ENCODE measurements at regions not wholly inside any gene's neighbourhood (a gene's known extent, or its start where the extent isn't known, plus 50 kb on each side); places are given as distances from the start of the nearest gene placed in this dataset.
"Not testable (repeated sequence)": the region's sequence is repeated elsewhere in the genome, so short reads cannot be mapped to it uniquely, and the experiment has no call there.

DNA sequence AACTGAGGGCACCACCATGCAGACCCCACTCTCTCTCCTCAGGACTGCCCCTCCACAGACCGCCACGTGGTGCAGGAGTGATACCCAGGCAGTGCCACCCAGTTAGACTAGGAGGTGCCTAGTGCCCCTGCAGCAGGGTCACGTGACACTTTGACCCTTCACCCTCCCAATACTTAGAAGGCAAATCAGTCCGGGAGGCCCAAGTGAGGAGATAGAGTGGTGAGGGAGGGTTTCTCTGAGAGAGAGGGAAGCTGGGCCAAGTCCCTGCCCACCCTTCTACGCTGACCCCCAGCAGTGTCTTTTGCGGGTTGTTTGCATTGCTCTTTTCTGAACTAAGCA lies 84.6 kb downstream of the BUD13 start:
- TF ChIP-seq ZNF274 (IDR thresholded peaks at IDR 0.05; ENCODE audit: low read depth, low read length), result no peak
- H3K4me3 ChIP-seq (ENCODE audit: low read length), result no peak overlapping the region

- H3K4me3 ChIP-seq (ENCODE audit: low read length), result no peak overlapping the region
- TF ChIP-seq ZNF274 (IDR thresholded peaks at IDR 0.05; ENCODE audit: low read depth, low read length), result no peak
Measured at GRCh38 chr11:116687458-116688201, 85.2 kb downstream of the BUD13 start.

DNA sequence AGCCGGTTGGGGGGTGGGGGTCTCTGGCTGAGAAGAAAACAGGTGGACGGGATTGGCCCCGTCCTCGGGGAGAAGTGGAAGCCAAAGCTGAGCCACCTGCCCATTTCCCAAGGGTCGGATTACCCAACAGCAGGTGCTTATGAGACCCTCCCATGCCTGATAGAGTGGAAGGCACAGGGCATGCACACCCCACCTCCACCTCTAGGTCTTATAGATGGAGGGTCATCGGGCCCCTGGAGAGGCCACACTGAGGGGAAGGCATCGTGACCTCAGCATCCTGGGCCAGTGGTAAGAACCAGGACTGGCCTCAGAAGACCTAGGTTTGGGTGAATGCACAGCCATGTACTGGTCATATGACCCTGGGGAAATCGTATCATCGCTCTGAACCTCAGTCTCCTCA lies 85.9 kb downstream of the BUD13 start:
- H3K4me3 ChIP-seq (ENCODE audit: low read length), result no peak overlapping the region
- TF ChIP-seq ZNF274 (IDR thresholded peaks at IDR 0.05; ENCODE audit: low read depth, low read length), result no peak

DNA sequence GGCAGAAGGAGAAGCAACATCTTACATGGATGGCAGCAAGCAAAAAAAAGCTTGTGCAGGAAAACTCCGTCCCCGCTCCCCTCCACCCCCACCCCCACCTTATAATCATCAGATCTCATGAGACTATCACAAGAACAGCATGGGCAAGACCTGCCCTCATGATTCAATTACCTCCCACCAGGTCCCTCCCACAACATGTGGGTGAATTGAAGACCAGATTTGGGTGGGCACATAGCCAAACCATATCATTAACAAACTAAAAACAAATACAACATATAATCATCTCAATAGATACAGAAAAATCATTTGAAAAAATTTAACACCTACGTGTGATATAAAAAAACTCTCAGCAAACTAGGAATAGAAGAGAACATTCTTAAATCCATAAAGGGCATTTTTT lies 88.8 kb downstream of the BUD13 start:
- H3K4me3 ChIP-seq (ENCODE audit: low read length), result no peak overlapping the region
- TF ChIP-seq ZNF274 (IDR thresholded peaks at IDR 0.05; ENCODE audit: low read depth, low read length), result no peak

- TF ChIP-seq ZNF274 (IDR thresholded peaks at IDR 0.05; ENCODE audit: low read depth, low read length), result no peak
Measured at GRCh38 chr11:116680349-116681125, 92.2 kb downstream of the BUD13 start.

GRCh38 chr11:116678887-116679286 lies 93.9 kb downstream of the BUD13 start:
- TF ChIP-seq ZNF274 (IDR thresholded peaks at IDR 0.05; ENCODE audit: low read depth, low read length), result no peak
- no peak overlapping the region for H3K4me3 ChIP-seq (ENCODE audit: low read length)

More at GRCh38 chr11:116680349-116681125, 92.2 kb downstream of the BUD13 start:
- no peak overlapping the region for H3K4me3 ChIP-seq (ENCODE audit: low read length)

GRCh38 chr11:116667318-116667717 lies 105.5 kb downstream of the BUD13 start:
- H3K4me3 ChIP-seq (ENCODE audit: low read length), result not testable (repeated sequence)

GRCh38 chr11:116666673-116667249 lies 106.0 kb downstream of the BUD13 start:
- H3K4me3 ChIP-seq (ENCODE audit: low read length), result not testable (repeated sequence)

DNA sequence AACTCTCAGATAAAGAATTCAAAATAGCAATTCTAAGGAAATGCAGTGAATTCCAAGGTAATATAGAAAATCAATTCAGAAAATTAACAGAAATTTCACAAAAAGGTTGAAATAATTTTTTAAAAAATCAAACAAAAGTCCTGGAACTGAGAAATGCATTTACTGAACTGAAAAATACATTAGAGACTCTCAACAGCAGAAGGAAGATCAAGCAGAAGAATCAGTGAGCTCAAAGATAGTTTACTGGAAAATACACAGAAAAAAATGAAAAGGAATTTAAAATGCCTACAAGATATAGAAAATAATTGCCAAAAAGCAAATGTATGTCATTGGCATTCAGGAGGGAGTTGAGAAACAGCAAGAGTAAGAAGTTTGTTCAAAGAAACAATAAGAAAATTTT lies 107.3 kb downstream of the BUD13 start:
- no peak overlapping the region for H3K4me3 ChIP-seq (ENCODE audit: low read length)

GRCh38 chr11:116661056-116661455 lies 111.7 kb downstream of the BUD13 start:
- no peak for TF ChIP-seq ZNF274 (IDR thresholded peaks at IDR 0.05; ENCODE audit: low read depth, low read length)
- no peak overlapping the region for H3K4me3 ChIP-seq (ENCODE audit: low read length)

More for the DNA sequence above, 107.3 kb downstream of the BUD13 start:
- no peak for TF ChIP-seq ZNF274 (IDR thresholded peaks at IDR 0.05; ENCODE audit: low read depth, low read length)

DNA sequence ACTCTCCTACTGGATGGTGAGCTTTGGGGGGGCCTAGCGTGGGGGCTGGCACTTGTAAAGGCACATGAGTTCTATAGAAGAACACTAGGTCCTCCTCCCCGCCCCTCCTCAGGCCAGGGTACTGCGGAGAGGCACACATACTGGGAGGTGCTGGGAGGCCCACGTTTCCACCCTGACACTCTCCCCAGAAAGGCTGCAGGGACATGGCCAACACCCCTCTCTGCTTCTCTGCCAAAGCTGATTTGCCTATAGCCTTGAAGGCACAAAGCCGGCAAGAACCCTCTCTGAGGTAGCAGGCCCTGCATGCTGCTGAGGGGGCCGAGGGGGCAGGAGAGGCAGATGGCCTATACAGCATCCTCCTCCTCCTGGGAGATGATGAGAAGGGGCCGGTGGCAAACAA lies 112.8 kb downstream of the BUD13 start:
- TF ChIP-seq ZNF274 (IDR thresholded peaks at IDR 0.05; ENCODE audit: low read depth, low read length), result no peak
- no peak overlapping the region for H3K4me3 ChIP-seq (ENCODE audit: low read length)

DNA sequence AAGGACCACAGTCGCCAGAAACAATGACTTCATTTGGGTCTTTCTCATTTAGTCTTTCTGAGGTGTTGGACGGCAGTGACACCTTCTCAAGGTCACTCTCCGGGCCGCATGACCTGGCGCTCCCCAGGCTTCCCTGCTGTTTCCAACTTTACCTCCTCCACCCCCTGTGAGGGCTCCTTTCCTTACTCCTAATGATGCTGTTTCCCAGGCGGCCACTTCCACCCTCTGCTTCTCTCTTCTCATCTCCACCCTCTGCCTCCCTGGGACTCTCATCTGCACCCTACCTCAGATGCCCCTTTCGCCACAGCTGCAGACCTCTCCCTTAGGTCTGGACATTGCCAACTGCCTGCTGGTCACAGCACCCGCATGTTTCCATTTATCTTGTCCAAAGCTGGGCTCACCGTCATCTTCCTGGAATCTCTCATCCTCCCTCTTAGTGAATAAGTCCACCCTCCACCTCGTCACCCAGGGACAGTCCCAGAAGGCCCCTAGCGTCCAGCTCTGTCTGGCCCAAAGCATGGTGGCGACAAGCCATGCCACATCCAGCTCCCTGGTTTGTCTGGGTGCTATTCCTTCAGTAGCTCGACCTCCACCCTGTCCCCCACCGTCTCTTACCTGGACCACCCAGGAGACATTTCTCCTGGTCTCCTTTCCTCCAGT lies 113.8 kb downstream of the BUD13 start:
- no peak for TF ChIP-seq ZNF274 (IDR thresholded peaks at IDR 0.05; ENCODE audit: low read depth, low read length)
- H3K4me3 ChIP-seq (ENCODE audit: low read length), result no peak overlapping the region

DNA sequence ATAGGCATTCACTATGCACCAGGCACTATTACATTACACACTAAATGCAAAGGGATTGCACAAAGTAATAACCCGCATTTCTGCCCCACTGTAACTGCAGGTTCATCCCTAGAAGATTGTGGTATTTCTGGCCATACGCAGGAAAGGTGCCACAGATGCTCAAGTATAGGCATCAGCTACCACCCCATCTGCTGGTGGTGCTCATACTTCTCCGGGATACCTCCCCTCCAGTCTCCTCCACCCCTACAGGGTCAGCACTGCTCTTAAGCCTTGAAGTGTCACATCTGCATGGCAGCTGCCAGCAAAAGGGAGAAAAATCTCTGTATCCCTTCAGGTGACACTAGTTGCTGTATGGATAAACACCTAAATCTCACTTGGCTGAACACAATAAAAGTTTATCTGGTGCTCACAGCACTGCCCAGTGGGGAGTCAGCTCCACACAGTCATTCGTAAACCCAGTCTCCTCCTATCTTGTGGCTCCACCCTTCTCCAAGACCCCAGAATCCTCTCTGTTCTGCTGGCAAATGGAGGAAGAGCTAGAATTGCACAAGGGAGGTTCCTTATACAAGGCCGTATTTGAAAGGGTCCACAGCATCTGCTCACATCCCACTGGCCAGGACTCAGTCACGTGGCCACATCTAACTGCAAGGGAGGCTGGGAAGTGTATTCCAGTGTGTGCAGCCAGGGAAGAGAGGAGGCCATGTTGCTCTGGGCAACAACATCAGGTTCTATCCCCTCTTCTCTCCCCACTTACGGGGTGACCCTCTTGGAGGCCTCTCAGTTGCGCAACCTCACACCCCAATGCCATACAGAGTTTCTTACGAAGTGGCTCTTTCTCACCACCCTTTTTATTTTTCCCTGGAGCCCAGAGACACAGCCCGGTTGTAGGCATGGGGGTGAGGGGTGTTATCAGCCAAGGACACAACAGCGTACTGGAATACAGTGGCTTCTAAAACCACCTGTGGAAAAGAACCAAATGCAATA lies 114.7 kb downstream of the BUD13 start:
- no peak overlapping the region for H3K4me3 ChIP-seq (ENCODE audit: low read length)
- TF ChIP-seq ZNF274 (IDR thresholded peaks at IDR 0.05; ENCODE audit: low read depth, low read length), result no peak

DNA sequence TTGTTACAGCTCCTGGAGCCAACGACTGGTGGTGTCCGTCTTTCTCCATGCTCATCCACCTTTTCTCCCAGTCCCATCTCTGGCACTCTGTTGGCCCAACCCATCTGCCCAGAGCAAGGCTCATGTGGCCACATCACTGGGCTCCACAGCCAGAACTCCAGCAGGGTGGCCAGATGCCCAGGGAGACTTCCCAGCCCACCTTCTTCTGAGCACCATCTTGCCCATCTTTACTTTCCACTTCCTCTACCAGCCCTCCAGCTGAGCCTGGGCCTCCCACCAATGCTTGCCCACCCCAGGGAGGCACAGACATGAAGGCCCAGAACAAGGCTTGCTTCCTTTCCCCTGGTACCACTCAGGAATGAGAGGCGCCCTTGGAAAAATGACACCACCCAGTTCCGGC lies 116.8 kb downstream of the BUD13 start:
- no peak for TF ChIP-seq ZNF274 (IDR thresholded peaks at IDR 0.05; ENCODE audit: low read depth, low read length)
- no peak overlapping the region for H3K4me3 ChIP-seq (ENCODE audit: low read length)

Data from GM08714 (cell line).